HG02678 (cell line): ENCODE measurements at regions not wholly inside any gene's neighbourhood (a gene's known extent, or its start where the extent isn't known, plus 50 kb on each side); places are given as distances from the start of the nearest gene placed in this dataset.
"Not testable (repeated sequence)": the region's sequence is repeated elsewhere in the genome, so short reads cannot be mapped to it uniquely, and the experiment has no call there.

ENCODE experiments used
- ATAC-seq: cut with Tn5 transposase; IDR thresholded peaks from one replicate; pipeline ENCODE4 v1.9.1; 2021; ENCODE audit warnings: mild to moderate bottlenecking, moderate library complexity; ENCODE audit not compliant: unreplicated experiment

DNA sequence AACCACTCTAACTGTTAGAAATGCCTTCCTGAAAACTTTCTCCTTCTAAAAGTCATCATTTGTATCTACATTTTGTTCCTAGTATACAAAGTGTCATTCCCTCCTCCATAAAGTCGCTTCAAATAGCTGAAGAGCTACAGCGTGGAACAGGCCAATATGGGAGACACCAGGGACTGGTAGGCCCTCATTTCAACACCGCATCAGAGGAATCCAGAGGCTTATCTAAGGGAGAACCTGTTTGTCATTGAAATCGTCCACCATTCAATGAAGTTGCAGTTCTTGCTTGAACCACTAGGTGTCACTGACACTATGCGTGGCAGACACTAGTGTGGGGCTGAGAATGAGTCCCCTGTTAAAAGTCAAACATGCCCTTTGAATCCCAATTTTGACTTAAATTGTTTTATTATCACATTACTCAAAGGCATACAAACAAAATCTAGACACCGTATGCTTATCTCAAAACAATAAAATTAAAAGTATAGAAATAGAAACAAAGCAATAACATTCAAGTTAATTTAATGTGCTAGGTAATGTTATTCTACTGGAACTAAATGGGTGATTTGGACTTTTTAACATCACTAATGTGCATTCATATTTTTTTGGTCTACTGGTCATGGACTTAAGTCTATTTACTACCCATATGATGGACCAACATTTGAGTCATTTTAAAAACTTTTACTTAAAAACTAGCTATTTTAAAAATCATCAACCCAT lies 182.3 kb downstream of the FCRL5 start:
- no peak for ATAC-seq

DNA sequence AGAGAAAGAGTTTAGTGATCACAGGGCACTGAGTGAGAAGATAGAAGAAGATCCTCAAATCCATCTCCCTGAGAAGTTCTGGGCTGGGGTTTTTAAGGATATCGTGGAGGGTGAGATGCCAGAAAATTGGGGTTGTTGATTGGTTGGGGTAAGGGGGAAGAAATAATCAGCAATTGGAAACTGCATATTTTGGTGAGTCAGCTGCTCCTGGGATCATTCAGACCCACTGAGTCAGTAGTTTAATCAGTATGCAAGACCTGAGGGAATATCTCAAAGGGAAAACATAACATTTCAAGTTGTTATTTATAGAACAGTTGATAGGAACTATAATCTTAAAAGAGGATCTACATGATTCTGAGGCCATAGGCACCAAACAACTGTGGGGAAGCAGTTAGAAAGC lies 183.4 kb downstream of the FCRL5 start:
- not testable (repeated sequence) for ATAC-seq

DNA sequence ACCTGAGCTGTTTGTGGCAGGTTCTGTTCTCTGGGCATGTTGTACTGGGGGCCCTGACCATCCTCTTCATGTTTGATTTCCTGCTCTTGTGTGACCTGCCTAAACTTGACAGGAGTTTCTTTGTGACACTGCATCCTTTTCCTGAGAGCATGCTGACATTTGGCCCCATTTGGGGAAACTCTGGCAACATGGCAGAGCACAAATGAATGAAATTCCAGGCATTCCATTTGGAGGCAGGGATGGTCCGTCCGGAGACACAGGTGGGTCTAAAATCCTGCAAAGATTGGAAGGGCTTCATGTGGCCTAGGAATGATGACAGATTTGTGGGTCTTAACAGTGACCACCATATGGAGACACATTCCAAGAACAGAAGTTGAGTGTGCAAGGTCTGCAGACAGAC lies 184.0 kb downstream of the FCRL5 start:
- ATAC-seq = no peak

DNA sequence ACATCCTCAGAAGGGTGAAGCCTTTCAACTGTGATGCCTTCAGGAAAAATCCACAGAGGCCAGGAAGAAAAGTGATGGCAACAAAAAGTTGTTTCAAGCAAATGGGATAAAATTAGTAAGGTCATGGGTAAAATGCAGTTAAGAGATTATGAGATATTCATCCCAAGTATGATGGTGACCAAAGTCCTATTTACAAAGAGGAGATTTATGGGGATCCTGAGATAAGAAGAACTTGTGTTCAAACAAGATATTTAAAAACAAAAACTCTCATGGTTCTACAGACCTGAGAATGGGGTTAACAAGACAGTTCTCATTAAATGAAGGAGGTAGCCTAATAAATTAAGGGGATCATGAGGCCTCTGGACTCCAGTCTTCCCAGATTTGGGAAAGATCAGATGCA lies 184.4 kb downstream of the FCRL5 start:
- no peak for ATAC-seq

DNA sequence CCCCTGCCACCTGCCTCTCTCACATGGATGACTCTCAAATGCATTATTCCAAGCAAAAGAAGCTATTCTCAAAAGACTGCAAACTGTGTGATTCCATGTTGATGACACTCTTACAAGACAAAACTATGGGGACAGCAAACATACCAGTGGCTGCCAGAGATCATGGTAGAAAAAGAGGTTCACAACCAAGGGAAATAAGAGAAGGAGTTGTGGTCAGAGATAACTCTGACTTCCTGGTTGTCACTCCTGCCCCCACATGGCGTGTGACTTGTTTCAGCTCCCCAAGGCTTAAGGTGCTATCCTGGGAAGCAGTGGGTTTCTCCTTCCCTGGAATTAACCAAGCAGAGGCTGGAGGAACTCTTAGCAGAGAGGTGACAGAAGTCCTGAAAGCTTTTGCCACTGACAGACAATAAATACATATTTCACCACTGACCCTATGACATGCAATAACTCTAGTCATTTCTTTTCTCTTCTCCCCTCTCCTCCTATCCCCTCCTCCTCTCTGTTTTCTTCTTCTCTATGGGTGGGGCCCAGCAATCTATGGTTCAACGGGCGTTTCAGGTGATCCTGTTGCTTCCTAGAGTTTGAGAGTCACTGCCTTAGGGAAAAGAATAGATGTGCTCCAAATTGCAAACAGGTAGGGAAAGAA lies 185.1 kb downstream of the FCRL5 start:
- no peak for ATAC-seq

DNA sequence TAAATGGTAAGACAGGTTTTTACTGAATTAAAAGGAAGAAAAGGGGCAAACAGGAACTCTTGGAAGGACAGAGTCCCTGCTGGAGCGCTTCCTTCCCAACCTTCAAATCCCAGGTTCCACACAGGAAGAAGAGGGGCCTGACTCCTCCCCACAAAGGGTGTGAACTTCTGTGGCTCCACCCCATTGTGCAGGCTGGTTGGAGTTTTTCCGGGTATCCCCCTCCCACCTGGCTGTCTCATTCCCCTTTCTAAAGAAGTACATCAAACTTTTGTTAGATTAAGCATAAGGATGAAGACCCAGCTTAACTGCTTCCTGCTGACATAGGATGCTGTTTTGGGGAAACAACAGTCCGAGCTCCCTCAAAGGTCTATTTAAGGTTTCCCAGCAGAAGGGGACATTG lies 187.7 kb downstream of the FCRL5 start:
- ATAC-seq = no peak

DNA sequence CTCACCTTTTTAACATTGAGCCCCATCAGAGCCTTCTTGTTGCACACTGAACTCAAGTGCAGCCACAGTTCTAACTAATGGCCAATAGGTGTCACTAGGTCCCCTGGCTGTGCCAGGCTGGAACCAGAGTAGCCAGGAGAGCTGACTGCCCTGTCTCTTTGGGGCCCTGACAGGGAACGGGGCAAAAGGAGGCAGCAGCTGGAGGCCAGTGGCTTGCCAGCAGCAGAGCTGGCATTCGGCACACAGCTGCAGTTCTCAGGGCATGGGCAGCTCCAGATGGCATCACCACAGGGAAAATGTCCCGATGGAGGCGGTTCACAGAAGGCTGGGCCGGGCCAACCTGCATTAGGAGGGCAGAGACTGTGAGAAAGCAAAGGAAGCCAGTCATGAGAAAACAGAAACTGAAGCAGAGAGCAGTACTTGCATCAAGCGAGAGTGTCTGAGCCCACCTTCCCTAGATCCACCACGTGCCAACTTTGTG lies 188.6 kb downstream of the FCRL5 start:
- peak; percentile 75 for ATAC-seq

DNA sequence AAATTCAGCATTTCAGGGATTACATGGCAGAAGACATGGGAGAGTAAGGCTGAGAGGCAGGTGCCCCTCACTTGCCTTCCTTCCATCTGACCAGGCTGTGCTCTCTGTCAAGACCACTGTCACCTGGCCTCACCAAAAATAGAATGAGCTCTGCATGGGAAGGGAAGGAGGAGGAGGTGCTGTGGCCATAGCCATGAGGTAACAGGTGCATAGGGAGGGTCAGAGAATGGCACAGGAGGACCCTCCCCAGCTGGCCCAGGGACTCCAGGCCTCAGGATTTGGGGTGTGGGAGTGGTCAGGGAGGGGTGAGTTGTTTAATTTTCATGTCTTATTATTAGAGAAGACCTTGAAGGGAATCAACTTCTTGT lies 192.3 kb downstream of the FCRL5 start:
- no peak for ATAC-seq

DNA sequence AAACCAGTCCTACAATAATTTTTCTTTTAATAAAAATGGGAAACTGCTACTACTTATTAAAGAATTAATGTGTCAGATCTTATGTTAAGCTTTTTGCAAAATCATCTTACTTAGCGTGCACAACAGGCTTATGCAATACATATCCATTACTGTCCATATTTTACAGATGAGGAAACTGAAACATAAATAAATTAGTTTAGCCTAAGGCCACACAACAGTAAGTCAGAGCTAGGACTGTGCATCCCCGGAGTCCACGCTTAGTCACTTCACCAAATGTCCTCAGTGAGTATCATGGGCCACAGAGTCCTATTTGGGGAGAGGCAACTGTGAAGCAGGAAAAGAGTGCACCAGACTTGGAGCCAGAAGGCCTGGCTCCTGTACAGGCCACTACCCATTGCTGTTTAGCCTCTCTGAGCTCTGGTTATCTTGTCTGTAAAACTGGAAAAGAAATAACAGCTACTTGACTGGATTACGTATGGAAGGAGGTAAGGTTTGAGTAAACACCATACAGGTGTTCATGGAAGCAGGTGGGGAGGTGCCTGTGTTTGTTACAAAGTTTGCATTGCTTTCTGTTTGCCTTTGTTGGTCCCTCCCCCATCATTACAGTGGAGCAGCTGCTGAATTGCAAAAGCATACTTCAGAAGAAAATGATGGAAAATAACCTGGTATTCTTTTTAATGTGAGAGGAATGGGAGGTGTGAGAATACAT lies 192.8 kb downstream of the FCRL5 start:
- no peak for ATAC-seq

DNA sequence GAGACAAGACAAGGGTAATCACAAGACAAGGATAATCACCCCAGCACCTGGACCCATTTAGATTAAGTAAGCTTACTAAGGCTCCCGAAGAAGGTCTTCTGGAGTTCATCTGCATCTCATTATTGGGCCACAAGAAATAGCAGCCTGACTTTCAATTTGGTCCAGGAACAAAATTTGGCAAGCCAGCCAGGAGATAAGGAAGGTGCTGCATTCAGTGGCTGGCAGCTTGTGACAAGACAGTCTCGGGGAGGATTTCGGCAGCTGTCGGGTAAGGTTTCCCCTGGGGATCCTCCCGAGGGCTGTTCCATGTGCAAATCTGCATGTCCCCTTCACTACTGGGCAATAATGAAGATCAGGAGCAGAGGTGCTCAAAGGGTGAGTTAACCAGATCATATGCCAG lies 195.2 kb downstream of the FCRL5 start:
- no peak for ATAC-seq

DNA sequence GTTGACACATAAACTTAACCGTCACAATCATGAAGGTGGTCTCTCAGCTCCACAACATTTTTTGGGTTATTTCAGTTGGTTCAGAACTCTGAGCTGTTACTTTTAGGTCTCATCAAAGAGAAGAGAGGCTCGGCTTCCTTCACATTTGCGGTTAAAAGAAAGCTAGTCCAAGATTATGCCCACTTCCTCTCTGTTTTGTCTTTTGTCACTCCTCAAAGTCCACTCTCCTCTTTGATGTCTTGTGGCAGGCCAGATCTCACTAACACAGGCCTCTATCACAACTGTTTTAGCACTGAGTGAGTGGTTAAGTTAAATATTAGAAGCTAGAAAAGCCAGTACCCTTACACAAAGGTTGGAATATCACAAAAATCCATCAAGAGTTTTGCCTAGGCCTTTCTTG lies 195.7 kb downstream of the FCRL5 start:
- ATAC-seq = no peak

DNA sequence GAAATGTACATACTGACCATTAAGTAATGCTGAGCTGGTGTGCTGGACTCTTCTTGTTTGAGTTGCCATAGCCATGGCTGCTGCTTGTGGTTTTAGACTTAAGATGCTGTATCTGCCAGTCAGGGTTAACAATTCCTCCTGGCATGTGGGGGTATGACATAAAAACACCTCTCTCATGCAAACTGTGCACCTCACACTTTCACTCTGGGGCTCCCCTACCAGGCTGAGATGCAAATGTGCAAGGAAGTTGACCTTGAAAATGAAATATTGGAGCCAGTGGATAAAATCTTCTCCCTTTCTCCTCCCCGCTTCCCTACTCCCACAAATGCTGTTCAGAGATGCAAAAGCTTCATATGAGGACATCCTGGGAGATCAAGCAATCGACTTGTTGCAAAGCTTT lies 198.8 kb downstream of the FCRL5 start:
- ATAC-seq = no peak

DNA sequence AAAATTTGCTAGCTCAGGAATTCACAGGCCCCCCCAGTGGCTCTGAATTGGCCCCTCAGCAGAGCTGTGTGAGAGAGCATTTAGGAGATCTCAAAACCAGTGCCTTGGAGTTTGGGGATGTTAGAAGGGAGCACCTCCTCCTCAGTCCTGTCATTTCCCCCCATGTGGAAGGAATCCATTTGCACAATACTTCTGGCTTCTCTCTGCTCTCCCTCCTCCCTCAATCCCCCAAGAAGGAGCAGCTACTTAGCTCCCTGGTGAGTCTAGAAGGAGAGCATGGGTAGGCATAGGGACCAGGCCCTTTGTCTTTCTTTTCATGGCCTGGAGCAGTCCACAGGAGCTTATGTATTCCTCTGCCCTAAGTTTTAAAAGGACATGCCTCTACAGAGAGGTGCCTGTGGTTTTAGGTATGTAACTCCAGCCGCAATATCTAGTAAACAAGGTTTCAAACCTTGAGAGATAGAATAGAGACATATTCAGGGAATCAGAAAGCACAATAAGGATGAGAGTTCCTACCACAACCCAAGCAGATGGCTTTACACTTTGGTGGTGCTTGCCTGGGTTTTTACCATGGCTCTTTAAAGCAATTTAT lies 199.4 kb downstream of the FCRL5 start:
- ATAC-seq = no peak

DNA sequence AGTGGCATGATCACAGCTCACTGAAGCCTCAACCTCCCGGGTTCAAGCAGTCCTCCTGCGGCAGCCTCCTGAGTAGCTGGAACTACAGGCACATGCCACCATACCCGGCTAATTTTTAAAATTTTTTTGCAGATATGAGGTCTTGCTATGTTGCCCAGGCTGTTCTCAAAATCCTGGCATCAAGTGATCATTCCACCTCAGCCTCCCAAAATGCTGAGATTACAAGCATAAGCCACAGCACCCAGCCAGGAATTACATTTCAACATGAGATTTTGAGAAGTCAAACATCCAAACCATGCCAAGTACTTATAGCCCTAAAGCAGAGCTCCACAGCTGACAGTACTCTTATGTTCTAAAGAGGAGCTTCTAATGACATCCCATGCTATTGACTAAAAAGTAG lies 200.1 kb downstream of the FCRL5 start:
- no peak for ATAC-seq

DNA sequence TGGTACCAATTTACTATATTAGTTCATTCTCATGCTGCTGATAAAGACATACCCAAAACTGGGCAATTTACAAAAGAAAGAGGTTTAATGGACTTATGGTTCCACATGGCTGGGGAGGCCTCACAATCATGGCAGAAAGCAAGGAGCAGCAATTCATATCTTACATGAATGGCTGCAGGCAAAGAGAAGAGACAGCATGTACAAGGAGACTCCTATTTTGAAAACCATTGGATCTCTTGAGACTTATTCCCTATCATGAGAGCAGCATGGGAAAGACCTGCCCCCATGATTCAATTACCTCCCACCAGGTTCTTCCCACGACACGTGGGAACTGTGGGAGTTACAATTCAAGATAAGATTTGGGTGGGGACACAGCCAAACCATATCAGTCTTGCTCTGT lies 200.5 kb downstream of the FCRL5 start:
- ATAC-seq = not testable (repeated sequence)

DNA sequence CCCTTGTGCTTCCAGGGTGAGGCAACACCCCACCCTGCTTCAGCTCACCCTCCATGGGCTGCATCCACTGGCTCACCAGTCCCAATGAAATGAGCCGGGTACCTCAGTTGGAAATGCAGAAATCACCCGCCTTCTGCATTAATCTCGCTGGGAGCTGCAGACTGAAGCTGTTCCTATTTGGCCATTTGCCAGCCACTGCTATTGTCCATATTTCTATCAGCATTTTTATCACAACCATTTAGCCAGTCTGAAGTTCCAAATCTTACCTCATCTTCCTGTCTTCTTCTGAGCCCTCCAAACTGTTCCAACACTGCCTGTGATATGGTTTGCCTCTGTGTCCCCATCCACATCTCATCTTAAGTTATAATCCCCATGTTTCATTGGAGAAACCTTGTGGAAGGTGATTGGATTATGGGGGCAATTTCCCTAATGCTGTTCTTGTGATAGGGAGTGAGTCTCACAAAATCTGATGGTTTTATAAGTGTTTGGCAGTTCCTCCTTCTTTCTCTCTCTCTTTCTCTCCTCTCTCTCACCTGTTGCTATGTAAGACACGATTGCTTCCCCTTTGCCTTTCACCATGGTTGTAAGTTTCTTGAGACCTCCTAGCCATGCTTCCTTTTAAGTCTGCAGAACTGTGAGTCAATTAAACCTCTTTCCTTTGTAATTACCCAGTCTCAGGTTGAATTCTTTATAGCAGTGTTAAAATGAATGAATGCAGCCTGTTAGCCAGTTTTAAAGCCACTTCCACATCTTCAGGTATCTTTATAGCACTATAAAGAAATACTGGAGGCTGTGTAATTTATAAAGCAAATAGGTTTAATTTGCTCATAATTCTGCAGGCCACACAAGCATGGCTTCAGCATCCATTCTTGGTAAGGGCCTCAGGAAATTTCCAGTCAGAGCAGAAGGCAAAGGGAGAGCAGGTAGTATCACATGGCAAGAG lies 203.5 kb downstream of the FCRL5 start:
- no peak for ATAC-seq

DNA sequence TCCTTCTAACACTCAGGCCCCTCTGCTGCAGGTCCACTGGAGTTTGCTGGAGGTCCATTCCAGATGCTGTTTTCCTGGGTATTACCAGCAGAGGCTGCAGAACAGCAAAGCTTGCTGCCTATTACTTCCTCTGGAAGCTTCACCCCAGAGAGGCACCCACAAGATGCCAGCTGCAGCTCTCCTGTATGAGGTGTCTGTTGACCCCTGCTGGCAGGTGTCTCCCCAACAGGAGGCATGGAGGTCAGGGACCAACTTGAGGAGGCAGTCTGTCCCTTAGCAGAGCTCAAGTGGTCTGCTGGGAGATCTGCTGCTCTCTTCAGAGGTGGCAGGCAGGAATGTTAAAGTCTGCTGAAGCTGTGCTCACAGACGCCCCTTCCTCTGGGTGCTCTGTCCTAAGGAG lies 204.8 kb downstream of the FCRL5 start:
- ATAC-seq = no peak

DNA sequence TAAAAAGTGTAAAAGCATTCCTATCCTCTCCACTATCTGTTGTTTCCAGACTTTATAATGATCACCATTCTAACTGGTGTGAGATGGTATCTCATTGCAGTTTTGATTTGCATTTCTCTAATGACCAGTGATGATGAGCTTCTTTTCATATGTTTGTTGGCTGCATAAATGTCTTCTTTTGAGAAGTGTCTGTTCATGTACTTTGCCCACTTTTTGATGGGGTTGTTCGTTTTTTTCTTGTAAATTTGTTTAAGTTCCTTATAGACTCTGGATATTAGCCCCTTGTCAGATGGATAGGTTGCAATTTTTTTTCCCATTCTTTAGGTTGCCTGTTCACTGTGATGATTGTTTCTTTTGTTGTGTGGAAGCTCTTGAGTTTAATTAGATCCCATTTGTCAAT lies 199.6 kb upstream of the ETV3 start:
- not testable (repeated sequence) for ATAC-seq

DNA sequence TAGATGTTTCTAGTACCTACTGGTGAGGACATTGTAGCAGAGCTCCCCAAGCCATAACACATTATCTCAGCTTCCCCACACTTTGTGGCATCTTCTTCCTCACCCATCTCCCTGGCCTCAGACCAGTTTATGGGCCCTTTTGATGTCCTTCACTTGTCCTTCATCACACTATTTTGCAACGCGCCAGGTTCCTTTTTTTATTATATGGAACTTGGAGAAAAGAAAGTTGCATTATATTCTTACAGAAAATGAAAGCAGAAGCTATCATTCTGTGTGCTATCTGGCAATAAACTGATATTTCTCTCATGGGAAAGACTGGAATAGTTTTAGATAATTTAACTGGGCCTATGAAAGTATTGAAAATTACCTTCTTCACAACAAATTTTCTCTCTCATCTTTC lies 196.9 kb upstream of the ETV3 start:
- no peak for ATAC-seq

DNA sequence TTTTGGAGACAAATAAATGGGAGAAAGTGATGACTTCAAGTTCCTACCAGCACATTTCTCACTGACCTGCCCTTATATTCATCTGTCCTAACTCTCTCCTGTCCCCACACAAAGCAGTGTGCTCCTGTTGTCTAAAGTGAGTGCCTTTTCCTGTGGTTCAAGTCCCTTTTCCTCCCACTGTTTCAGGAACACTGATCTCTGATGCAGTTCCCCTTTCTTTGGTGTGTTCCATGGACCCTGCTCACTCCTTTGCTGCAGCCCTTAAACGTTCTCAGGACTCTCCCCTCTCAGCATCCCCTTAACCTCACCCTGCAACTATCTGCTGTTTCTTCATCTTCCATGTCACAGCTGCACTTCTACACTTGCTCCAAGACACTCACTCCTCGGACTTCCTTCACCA lies 195.8 kb upstream of the ETV3 start:
- ATAC-seq = no peak

DNA sequence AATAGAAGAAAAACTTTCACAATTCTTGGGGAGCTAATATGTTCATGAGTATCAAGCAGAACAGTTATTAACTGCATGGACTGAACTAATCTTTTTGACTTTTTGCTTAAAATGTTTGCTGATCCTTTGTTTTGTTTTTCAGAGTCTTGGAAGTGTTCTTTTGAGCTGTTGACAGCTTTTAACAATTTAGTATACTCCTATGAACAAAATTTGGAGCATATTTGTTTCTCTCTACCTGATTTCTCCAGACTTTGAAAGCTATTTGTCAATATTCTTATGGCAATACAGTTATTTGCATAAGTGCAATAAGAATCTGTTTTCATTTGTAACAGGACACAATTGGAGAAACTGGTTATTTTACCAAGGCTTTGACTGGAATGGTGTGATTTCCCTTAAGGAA lies 192.0 kb upstream of the ETV3 start:
- ATAC-seq = not testable (repeated sequence)
